ENCODE measurements at regions not wholly inside any gene's neighbourhood (a gene's known extent, or its start where the extent isn't known, plus 50 kb on each side); places are given as distances from the start of the nearest gene placed in this dataset.

- no peaks in the 10 kb centered on the region for H3K9me2 ChIP-seq (replicated peaks; ENCODE audit: insufficient read depth, low read length)
- no peak overlapping the region for H3K9ac ChIP-seq (ENCODE audit: low read length)
- no peaks in the 10 kb centered on the region for H3K36me3 ChIP-seq (ENCODE audit: low read length)
- no peak overlapping the region for H3K27ac ChIP-seq (ENCODE audit: low read depth, low read length)
- no peaks in the 10 kb centered on the region for H3K79me2 ChIP-seq (ENCODE audit: insufficient read depth, low read length)
- no peaks in the 10 kb centered on the region for H3K27me3 ChIP-seq (ENCODE audit: low read length)
- no peaks in the 10 kb centered on the region for H3F3A ChIP-seq (ENCODE audit: insufficient read depth)
- TF ChIP-seq EZH2phosphoT487 (conservative IDR thresholded peaks at IDR 0.05; ENCODE audit: low read length) (no peak), CTCF (IDR thresholded peaks at IDR 0.05; ENCODE audit: insufficient read depth, low read length, poor library complexity, severe bottlenecking) (no peak)
- H4K20me1 ChIP-seq (ENCODE audit: low read depth, low read length): no peaks in the 10 kb centered on the region
- no peak overlapping the region for H2AFZ ChIP-seq (ENCODE audit: low read depth, low read length, severe bottlenecking)
- no peak overlapping the region for H3K4me3 ChIP-seq (ENCODE audit: insufficient read depth, low read length, poor library complexity, severe bottlenecking)
- H3K9me3 ChIP-seq (ENCODE audit: insufficient read depth, low read length): no peaks in the 10 kb centered on the region
- H3K4me2 ChIP-seq (ENCODE audit: low read depth, low read length, poor library complexity, severe bottlenecking): no peak overlapping the region
These were observed 154.3 kb upstream of the CCND2 start for GRCh38 chr12:4119157-4119761.

GRCh38 chr12:4118601-4119156 lies 154.9 kb upstream of the CCND2 start:
- Histone ChIP-seq H3K4me2 (ENCODE audit: low read depth, low read length, poor library complexity, severe bottlenecking) (peak overlapping the region; percentile 41), H3K9me3 (ENCODE audit: insufficient read depth, low read length) (no peaks in the 10 kb centered on the region), H4K20me1 (ENCODE audit: low read depth, low read length) (no peaks in the 10 kb centered on the region), H3F3A (ENCODE audit: insufficient read depth) (no peaks in the 10 kb centered on the region), H3K4me3 (ENCODE audit: insufficient read depth, low read length, poor library complexity, severe bottlenecking) (no peak overlapping the region), H3K36me3 (ENCODE audit: low read length) (no peaks in the 10 kb centered on the region), H3K27me3 (ENCODE audit: low read length) (no peaks in the 10 kb centered on the region), H3K9me2 (replicated peaks; ENCODE audit: insufficient read depth, low read length) (no peaks in the 10 kb centered on the region), H3K27ac (ENCODE audit: low read depth, low read length) (no peak overlapping the region), H3K9ac (ENCODE audit: low read length) (no peak overlapping the region), H2AFZ (ENCODE audit: low read depth, low read length, severe bottlenecking) (no peak overlapping the region), H3K79me2 (ENCODE audit: insufficient read depth, low read length) (no peaks in the 10 kb centered on the region)
- TF ChIP-seq CTCF (IDR thresholded peaks at IDR 0.05; ENCODE audit: insufficient read depth, low read length, poor library complexity, severe bottlenecking) (no peak), EZH2phosphoT487 (conservative IDR thresholded peaks at IDR 0.05; ENCODE audit: low read length) (no peak)

GRCh38 chr12:4118017-4118510 lies 155.5 kb upstream of the CCND2 start:
- Histone ChIP-seq H2AFZ (ENCODE audit: low read depth, low read length, severe bottlenecking) (no peak overlapping the region), H4K20me1 (ENCODE audit: low read depth, low read length) (no peaks in the 10 kb centered on the region), H3K9me2 (replicated peaks; ENCODE audit: insufficient read depth, low read length) (no peaks in the 10 kb centered on the region), H3K79me2 (ENCODE audit: insufficient read depth, low read length) (no peaks in the 10 kb centered on the region), H3K9me3 (ENCODE audit: insufficient read depth, low read length) (no peaks in the 10 kb centered on the region), H3K4me3 (ENCODE audit: insufficient read depth, low read length, poor library complexity, severe bottlenecking) (no peak overlapping the region), H3K27ac (ENCODE audit: low read depth, low read length) (no peak overlapping the region), H3F3A (ENCODE audit: insufficient read depth) (no peaks in the 10 kb centered on the region), H3K9ac (ENCODE audit: low read length) (no peak overlapping the region), H3K27me3 (ENCODE audit: low read length) (no peaks in the 10 kb centered on the region), H3K36me3 (ENCODE audit: low read length) (no peaks in the 10 kb centered on the region), H3K4me2 (ENCODE audit: low read depth, low read length, poor library complexity, severe bottlenecking) (peak overlapping the region; percentile 41)
- TF ChIP-seq EZH2phosphoT487 (conservative IDR thresholded peaks at IDR 0.05; ENCODE audit: low read length): no peak
- no peak for TF ChIP-seq CTCF (IDR thresholded peaks at IDR 0.05; ENCODE audit: insufficient read depth, low read length, poor library complexity, severe bottlenecking)

Measured in SU-DHL-6 (cell line).